ENCODE measurements at regions not wholly inside any gene's neighbourhood (a gene's known extent, or its start where the extent isn't known, plus 50 kb on each side); places are given as distances from the start of the nearest gene placed in this dataset.

- TF ChIP-seq CTCF (conservative IDR thresholded peaks at IDR 0.05; ENCODE audit: low read length) (0 out of 2 replicates have a peak, but pooled peaks have one; percentile 19), EZH2phosphoT487 (IDR thresholded peaks at IDR 0.05; ENCODE audit: borderline replicate concordance, low read depth, low read length) (no peak)
These were observed 1921.9 kb downstream of the OLFM4 start for GRCh38 chr13:54950546-54950945.
